ENCODE measurements at regions not wholly inside any gene's neighbourhood (a gene's known extent, or its start where the extent isn't known, plus 50 kb on each side); places are given as distances from the start of the nearest gene placed in this dataset.

DNA sequence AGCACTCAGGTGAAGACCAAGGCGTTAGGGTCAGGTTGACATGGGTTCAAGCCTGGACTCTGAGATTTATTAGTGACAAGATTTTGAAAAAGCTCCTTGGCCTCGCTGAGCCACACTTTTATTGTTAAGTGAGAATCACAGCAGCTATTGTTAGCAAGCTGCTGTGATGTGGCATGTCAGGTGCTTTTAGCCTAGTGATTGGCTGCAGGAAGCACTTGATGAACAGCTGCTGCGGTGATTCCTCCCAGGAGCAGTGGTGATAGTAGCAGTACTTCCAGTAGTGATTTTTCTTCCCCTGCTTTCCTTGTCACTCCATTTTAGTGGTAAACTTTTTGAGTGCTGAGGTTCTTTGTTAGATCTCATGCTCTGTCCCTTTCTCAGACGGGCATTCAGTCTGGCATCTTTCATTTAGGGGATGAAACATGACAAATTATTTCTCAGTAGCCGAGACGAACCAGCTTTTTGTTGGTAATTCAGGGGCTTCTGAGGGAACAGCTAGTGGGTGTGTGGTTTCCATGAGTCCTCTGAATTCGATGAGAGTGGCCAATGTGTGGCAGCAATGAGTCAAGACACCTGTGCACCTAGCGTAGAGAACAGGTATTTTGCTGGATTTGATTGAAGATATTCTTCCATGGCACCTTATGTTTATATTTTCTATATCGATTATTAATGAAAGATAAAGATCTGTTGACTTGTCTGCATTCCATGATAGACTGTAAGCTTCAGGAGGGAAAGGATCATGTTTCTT, 696.7 kb downstream of the DHX35 start:
- Histone ChIP-seq H3K9ac (replicated peaks; ENCODE audit: extremely low read depth, insufficient read depth, low read length) (no peak overlapping the region), H3K9me3 (replicated peaks; ENCODE audit: control insufficient read depth, insufficient read depth, low read length) (no peaks in the 10 kb centered on the region), H3K4me2 (ENCODE audit: insufficient read depth, low read length) (no peak overlapping the region), H3K4me1 (ENCODE audit: control insufficient read depth, extremely low read depth, insufficient read depth, low read length) (peaks cover 28% of the 10 kb centered on the region), H3K27me3 (ENCODE audit: control insufficient read depth in 2 of 2, insufficient read depth in 2 of 2, low read length in 2 of 2) (no peaks in the 10 kb centered on the region), H3K36me3 (ENCODE audit: control insufficient read depth in 2 of 2, extremely low read depth in 1 of 2, insufficient read depth in 2 of 2, low read length in 2 of 2) (no peaks in the 10 kb centered on the region), H3K4me3 (replicated peaks in 1 of 3; ENCODE audit: insufficient read depth in 1 of 3, low read depth in 1 of 3, low read length in 3 of 3) (no peak overlapping the region), H3K79me2 (ENCODE audit: control insufficient read depth, insufficient read depth, low read length) (no peaks in the 10 kb centered on the region), H3K9me1 (replicated peaks; ENCODE audit: control insufficient read depth, extremely low read depth, insufficient read depth, low read length) (no peaks in the 10 kb centered on the region), H4K20me1 (replicated peaks; ENCODE audit: control insufficient read depth, extremely low read depth, insufficient read depth, low read length) (no peaks in the 10 kb centered on the region), H3K27ac (ENCODE audit: insufficient read depth, low read depth, low read length) (no peak overlapping the region), H2AFZ (ENCODE audit: low read depth, low read length) (no peak overlapping the region)
- FAIRE-seq (no peak), DNase-seq (ENCODE audit: low read depth, low spot score) (no peak)
- BruUV-seq (replicated peaks) = no TSS peak
- dilution Hi-C loops (cut with MboI; ENCODE audit: extremely low pct_ligation_motif_present, low sequenced_read_pairs) (no loop called here), intact Hi-C loops (cut with micrococcal nuclease) (no loop called here)
- TF ChIP-seq JUN (IDR thresholded peaks at IDR 0.05; ENCODE audit: borderline replicate concordance, insufficient read depth, insufficient read length, low read depth) (no peak), CTCF (IDR thresholded peaks at IDR 0.05; ENCODE audit: extremely low read depth in 1 of 2, insufficient read depth in 1 of 2, low read depth in 1 of 2, low read length in 2 of 2) (no peak), FOS (IDR thresholded peaks at IDR 0.05; ENCODE audit: borderline replicate concordance, insufficient read depth, low read length) (no peak), MYC (IDR thresholded peaks at IDR 0.05; ENCODE audit: low read depth, low read length) (no peak), POLR2AphosphoS5 (IDR thresholded peaks at IDR 0.05; ENCODE audit: insufficient read depth, low read depth, low read length) (no peak), EZH2 (IDR thresholded peaks at IDR 0.05; ENCODE audit: borderline replicate concordance, low read depth, low read length, severe bottlenecking) (no peak), GATA2 (IDR thresholded peaks at IDR 0.05; ENCODE audit: insufficient read depth, insufficient read length, low read depth, low read length) (no peak), POLR2A (IDR thresholded peaks at IDR 0.05; ENCODE audit: low read depth, low read length) (no peak)
- TF ChIP-seq, protein P1, sequence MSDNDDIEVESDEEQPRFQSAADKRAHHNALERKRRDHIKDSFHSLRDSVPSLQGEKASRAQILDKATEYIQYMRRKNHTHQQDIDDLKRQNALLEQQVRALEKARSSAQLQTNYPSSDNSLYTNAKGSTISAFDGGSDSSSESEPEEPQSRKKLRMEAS (IDR thresholded peaks at IDR 0.05; ENCODE audit: insufficient read depth, insufficient read length) = no peak
- ChIA-PET POLR2A (no interaction called here), CTCF (interaction anchor here (1.0 kb wide), 1 partner anchor 14 kb away, joined by 3 read pairs; no protein-coding TSS in a partner anchor)
